ENCODE measurements at regions not wholly inside any gene's neighbourhood (a gene's known extent, or its start where the extent isn't known, plus 50 kb on each side); places are given as distances from the start of the nearest gene placed in this dataset.

DNA sequence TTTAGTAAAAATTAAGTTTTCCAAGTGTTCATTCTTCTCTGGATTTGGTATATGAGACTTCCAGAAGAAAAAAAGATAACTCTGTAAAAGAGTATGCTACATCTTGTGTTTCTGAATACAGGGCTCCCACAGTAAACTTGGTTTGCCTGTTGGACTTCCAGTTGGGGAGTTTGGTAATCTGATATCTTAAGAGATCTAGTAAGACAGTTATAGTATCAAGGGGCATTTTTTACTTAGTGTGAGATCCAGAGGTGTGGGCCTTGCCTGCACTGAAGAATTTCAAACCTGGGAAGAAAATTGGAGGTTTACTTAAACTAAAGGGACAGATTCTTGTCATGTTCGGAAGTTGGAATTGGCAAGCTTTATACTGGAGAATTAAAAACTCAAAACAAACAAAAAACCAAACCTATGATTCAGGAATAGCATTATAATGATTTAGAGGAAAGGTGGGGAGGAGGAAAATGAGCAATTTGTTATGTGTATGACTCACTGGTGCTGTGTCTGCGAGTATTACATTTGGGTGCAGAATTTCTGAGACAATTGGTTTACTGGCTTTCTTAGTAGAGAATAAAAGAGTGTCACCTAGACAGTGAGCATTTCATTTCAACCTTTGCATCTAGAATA is 58.9 kb upstream of the ULK4 start:
- no peak for TF ChIP-seq CTCF (IDR thresholded peaks at IDR 0.05; ENCODE audit: low read depth, low read length, poor library complexity, severe bottlenecking)
- no peak for TF ChIP-seq EZH2phosphoT487 (IDR thresholded peaks at IDR 0.05; ENCODE audit: borderline replicate concordance, low read length)
